Dendritic cell treated with granulocyte-macrophage colony-stimulating factor and Interleukin-4, amounts not matched to agents 40 ng/mL and 50 ng/mL, for 4 days (primary cell): ENCODE measurements at regions not wholly inside any gene's neighbourhood (a gene's known extent, or its start where the extent isn't known, plus 50 kb on each side); places are given as distances from the start of the nearest gene placed in this dataset.

ENCODE experiments used
- H3K27ac Mint-ChIP-seq: one replicate; pipeline ENCODE4 v1.8.0; 2022; ENCODE audit warnings: mild to moderate bottlenecking, mixed read lengths
- H3K27me3 Mint-ChIP-seq: one replicate; pipeline ENCODE4 v1.8.0; 2022; ENCODE audit warnings: mild to moderate bottlenecking, mixed read lengths
- H3K36me3 Mint-ChIP-seq: one replicate; pipeline ENCODE4 v1.8.0; 2022; ENCODE audit warnings: low read depth, mixed read lengths
- H3K4me1 Mint-ChIP-seq: one replicate; pipeline ENCODE4 v1.8.0; 2022; ENCODE audit warnings: low read depth, mixed read lengths
- H3K4me3 Mint-ChIP-seq: one replicate; pipeline ENCODE4 v1.8.0; 2022; ENCODE audit warnings: mild to moderate bottlenecking, moderate library complexity, mixed read lengths
- H3K9me3 Mint-ChIP-seq: one replicate; pipeline ENCODE4 v1.8.0; 2022; ENCODE audit warnings: mixed read lengths
- intact Hi-C: fragments of 100-400 bp; cut with micrococcal nuclease; formaldehyde crosslinking; loops from one replicate; pipeline ENCODE4 v1.15.0; 2022

- Mint-ChIP-seq H3K4me3 (no peak overlapping the region), H3K4me1 (no peaks in the 10 kb centered on the region), H3K27ac (no peak overlapping the region), H3K36me3 (no peaks in the 10 kb centered on the region), H3K27me3 (peaks cover 6% of the 10 kb centered on the region), H3K9me3 (no peaks in the 10 kb centered on the region)
- intact Hi-C loops: no loop called here
These were observed 49.9 kb upstream of the HS6ST1 start for GRCh38 chr2:128368437-128369107.

- intact Hi-C loops: no loop called here
- no peaks in the 10 kb centered on the region for H3K9me3 Mint-ChIP-seq
- no peak overlapping the region for H3K27ac Mint-ChIP-seq
- no peaks in the 10 kb centered on the region for H3K4me1 Mint-ChIP-seq
- peaks cover 10% of the 10 kb centered on the region for H3K27me3 Mint-ChIP-seq
- H3K36me3 Mint-ChIP-seq: no peaks in the 10 kb centered on the region
- no peak overlapping the region for H3K4me3 Mint-ChIP-seq
These were observed 50.5 kb upstream of the HS6ST1 start for GRCh38 chr2:128369108-128369555.

DNA sequence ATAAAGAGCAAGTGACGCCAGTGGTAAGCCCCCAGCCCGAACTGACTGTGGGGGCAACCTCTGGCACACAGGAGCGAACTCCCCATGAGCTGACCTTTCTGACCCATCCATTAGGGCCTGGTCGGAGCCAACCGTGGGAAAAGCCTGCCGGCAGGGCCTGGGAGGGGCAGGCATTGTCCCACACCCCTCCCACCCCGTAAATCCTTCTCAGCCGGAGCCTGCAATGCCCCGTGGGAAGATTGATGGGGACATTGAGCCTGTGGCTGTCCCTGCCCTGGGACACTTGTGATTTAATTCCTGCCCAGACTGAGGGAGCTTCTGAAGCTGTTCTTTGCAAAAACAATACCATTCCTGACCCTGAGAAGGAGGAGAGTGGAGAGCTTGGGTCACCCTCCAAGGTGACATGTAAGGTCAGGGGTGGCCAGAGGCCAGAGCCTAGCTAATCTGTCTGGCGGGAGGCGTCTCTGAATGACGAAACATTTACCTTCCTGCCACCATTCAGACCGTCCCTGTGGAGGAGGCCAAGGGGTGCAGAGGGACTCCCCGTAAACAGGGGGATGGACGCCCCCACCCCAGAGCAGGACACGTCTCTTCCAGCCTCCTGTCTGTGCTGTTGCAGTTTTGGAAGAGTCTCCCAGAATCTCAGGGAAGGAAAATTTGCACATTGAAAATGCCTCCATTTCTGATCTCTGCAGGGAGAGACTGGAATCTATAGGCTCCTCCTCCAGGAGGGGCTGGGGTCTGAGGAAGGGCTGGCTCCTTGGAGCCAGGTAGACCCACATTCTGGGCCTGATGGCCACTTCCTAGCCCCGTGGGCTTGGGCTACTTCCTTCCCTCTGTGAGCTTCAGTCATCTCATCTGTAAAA is 51.2 kb upstream of the HS6ST1 start:
- intact Hi-C loops: no loop called here
- peaks cover 10% of the 10 kb centered on the region for H3K27me3 Mint-ChIP-seq

GRCh38 chr2:128370468-128371247 is 52.0 kb upstream of the HS6ST1 start:
- intact Hi-C loops: no loop called here
- H3K36me3 Mint-ChIP-seq: no peaks in the 10 kb centered on the region
- H3K4me1 Mint-ChIP-seq: no peaks in the 10 kb centered on the region
- H3K27ac Mint-ChIP-seq: no peak overlapping the region
- H3K9me3 Mint-ChIP-seq: no peaks in the 10 kb centered on the region
- no peak overlapping the region for H3K4me3 Mint-ChIP-seq
- H3K27me3 Mint-ChIP-seq: peaks cover 10% of the 10 kb centered on the region

More for the DNA sequence above, 51.2 kb upstream of the HS6ST1 start:
- H3K4me3 Mint-ChIP-seq: no peak overlapping the region
- no peaks in the 10 kb centered on the region for H3K36me3 Mint-ChIP-seq
- no peak overlapping the region for H3K27ac Mint-ChIP-seq
- no peaks in the 10 kb centered on the region for H3K9me3 Mint-ChIP-seq
- no peaks in the 10 kb centered on the region for H3K4me1 Mint-ChIP-seq

GRCh38 chr2:128371248-128371630 is 52.6 kb upstream of the HS6ST1 start:
- H3K4me3 Mint-ChIP-seq: no peak overlapping the region
- H3K9me3 Mint-ChIP-seq: no peaks in the 10 kb centered on the region
- H3K27me3 Mint-ChIP-seq: peaks cover 10% of the 10 kb centered on the region
- no peaks in the 10 kb centered on the region for H3K4me1 Mint-ChIP-seq
- H3K27ac Mint-ChIP-seq: no peak overlapping the region
- no peaks in the 10 kb centered on the region for H3K36me3 Mint-ChIP-seq
- intact Hi-C loops: no loop called here

DNA sequence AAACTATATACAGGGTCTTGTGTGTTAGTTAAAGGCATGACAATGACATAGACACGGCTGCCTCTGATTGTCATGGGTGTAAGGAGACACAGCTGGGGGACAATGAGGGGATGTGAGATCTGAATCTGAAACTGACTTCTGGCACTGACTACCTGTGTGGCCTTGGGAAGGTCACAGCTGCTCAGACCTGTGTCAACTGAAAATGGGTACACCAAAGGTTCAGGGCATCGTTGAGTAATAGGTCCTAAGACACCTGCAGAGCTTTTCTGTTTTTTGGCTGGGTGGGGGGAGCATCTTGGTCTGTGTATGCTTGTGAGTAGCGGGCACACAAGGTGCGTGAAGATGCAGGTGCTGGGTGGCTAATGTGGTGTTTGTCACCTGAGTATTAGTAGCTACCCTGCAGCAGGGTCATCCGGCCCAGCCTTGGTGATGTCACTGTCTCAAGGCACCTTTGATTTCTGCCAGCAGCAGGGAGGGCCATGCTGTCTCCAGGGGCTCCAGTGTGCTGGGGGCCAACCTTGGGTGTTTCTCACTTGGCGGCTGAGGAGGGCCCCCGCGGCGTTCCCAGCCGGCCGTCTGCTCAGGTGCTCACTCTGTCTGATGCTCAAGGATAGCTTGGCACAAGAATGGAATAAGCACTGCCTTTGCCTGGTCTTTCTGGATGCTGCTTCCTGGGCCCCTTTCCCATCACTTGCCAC is 53.1 kb upstream of the HS6ST1 start:
- H3K27ac Mint-ChIP-seq: no peak overlapping the region
- no peaks in the 10 kb centered on the region for H3K9me3 Mint-ChIP-seq
- peaks cover 10% of the 10 kb centered on the region for H3K27me3 Mint-ChIP-seq
- H3K4me3 Mint-ChIP-seq: no peak overlapping the region
- no peaks in the 10 kb centered on the region for H3K4me1 Mint-ChIP-seq
- intact Hi-C loops: no loop called here
- H3K36me3 Mint-ChIP-seq: no peaks in the 10 kb centered on the region

DNA sequence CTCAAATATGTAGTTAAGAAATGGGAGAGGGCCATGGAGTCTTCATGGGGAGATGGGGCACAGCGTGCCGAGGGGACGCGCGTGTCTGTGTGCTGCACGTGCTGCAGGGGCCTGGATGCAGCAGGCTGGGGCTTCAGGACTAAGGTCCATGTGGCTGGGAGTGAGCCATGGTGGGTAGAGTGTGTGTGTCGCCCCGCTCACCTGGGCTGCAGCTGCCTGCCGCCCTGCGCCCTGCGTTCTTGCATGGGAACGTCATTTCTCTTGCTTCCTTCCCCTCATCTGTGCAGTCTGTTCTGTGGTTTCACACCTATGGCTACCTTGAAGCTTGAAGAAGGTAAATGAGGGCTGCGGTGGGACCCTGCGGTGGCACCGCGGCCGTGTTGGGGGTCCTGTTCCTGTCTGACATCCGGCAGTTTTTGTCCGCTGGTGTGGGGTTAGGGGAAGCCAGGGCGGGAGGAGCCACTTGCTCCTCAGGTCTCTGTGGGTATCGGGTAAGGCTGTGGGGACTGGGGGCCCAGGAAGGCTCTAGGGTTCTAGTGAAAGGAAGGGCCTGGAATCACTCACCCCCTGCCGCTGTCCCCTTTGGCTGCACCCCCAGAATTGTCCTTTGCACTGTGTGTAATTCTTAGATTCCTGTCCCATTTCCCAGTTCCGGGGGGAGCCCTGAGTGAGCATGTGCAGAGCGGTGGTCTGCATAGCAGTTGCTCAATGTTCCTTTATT is 54.1 kb upstream of the HS6ST1 start:
- H3K36me3 Mint-ChIP-seq: no peaks in the 10 kb centered on the region
- no peak overlapping the region for H3K4me3 Mint-ChIP-seq
- H3K27me3 Mint-ChIP-seq: peaks cover 14% of the 10 kb centered on the region
- no peaks in the 10 kb centered on the region for H3K9me3 Mint-ChIP-seq
- H3K4me1 Mint-ChIP-seq: no peaks in the 10 kb centered on the region
- intact Hi-C loops: no loop called here
- H3K27ac Mint-ChIP-seq: no peak overlapping the region

DNA sequence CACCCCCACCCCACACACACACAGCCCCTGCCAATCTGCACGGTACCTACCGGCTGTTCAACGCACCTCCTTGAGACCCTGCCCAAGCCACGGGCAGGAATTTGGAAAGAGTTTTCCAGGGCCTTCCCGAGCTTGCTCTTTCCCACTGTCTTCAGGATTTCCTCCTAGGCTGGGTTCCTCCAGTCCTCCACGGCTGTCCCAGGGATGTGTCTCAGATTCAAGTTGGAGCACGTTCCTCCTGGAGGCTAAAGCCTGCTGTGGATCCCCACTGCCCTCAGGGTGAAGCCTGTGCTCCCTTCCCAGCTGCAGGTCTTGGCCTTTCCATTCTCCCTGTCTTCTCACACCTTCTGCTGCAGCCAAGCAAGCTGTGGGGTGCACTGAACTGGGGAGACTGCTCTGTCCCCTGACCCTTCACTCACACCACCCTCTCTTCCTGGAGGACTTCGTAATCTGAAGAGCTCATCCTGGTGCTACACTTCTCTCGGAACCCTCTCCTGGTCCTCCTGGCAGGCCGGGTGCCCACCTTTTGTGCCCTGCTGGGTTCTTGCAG is 54.9 kb upstream of the HS6ST1 start:
- Mint-ChIP-seq H3K27me3 (peaks cover 18% of the 10 kb centered on the region), H3K27ac (no peak overlapping the region), H3K4me3 (no peak overlapping the region), H3K9me3 (no peaks in the 10 kb centered on the region), H3K4me1 (peaks cover 5% of the 10 kb centered on the region), H3K36me3 (no peaks in the 10 kb centered on the region)
- intact Hi-C loops: no loop called here

DNA sequence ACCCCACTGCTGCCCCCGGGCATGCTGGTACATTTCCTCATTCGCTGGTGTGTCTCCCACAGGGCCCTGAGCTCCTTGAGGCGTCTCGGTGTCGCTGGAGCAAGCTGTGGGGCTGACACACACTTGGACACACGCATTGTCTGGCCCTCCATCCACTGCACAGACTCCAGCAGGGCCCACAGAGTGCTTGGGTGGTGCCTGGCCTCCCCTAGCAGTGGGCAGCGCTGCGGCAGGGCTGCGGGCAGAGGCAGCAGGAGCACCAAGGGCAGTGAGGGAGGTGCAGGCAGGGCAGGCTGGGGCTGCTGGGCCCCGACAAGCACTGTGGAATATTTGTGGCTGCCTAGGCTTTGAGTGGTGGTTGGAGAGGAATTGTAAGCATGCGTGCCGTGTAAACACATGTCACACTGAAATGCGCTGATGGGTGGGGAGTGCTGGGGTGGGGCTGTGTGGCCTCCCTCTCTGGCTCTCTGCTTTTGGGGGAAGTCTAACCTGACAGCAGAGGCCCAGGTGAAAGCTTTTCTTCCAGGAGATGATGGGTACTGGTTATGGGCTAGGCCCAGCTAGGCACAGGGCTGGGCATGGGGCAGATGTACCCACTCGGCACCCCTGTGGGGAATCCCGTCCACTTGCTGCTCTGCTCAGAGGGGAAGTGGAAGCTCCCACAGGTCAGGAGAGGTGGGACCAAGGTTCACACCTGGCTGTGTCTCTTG is 55.5 kb upstream of the HS6ST1 start:
- Mint-ChIP-seq H3K27me3 (peaks cover 16% of the 10 kb centered on the region), H3K36me3 (no peaks in the 10 kb centered on the region), H3K9me3 (no peaks in the 10 kb centered on the region), H3K27ac (no peak overlapping the region), H3K4me1 (peaks cover 11% of the 10 kb centered on the region), H3K4me3 (no peak overlapping the region)
- intact Hi-C loops: no loop called here

- intact Hi-C loops: no loop called here
- peaks cover 16% of the 10 kb centered on the region for H3K27me3 Mint-ChIP-seq
- H3K27ac Mint-ChIP-seq: no peak overlapping the region
These were observed 56.2 kb upstream of the HS6ST1 start for GRCh38 chr2:128374711-128375413.

GRCh38 chr2:128375454-128375853 is 56.8 kb upstream of the HS6ST1 start:
- no peak overlapping the region for H3K4me3 Mint-ChIP-seq
- peaks cover 16% of the 10 kb centered on the region for H3K27me3 Mint-ChIP-seq
- H3K27ac Mint-ChIP-seq: no peak overlapping the region
- no peaks in the 10 kb centered on the region for H3K9me3 Mint-ChIP-seq
- intact Hi-C loops: no loop called here
- H3K4me1 Mint-ChIP-seq: peaks cover 19% of the 10 kb centered on the region
- no peaks in the 10 kb centered on the region for H3K36me3 Mint-ChIP-seq

More at GRCh38 chr2:128374711-128375413, 56.2 kb upstream of the HS6ST1 start:
- Mint-ChIP-seq H3K36me3 (no peaks in the 10 kb centered on the region), H3K4me3 (no peak overlapping the region), H3K4me1 (peaks cover 18% of the 10 kb centered on the region), H3K9me3 (no peaks in the 10 kb centered on the region)
